ENCODE measurements at regions not wholly inside any gene's neighbourhood (a gene's known extent, or its start where the extent isn't known, plus 50 kb on each side); places are given as distances from the start of the nearest gene placed in this dataset.

GRCh38 chr2:190787743-190788235 is 92.8 kb upstream of the GLS start:
- TF ChIP-seq REST (IDR thresholded peaks at IDR 0.05; ENCODE audit: low read depth, low read length): no peak
- TF ChIP-seq RBBP5 (conservative IDR thresholded peaks at IDR 0.05): no peak
- TF ChIP-seq SIX5 (IDR thresholded peaks at IDR 0.05; ENCODE audit: low read depth, low read length, severe bottlenecking): no peak
- TF ChIP-seq EZH2 (IDR thresholded peaks at IDR 0.05; ENCODE audit: borderline replicate concordance, control insufficient read depth, low read depth, low read length): no peak
- no peak for TF ChIP-seq POLR2A (IDR thresholded peaks at IDR 0.05; ENCODE audit: low read depth, low read length)
- TF ChIP-seq CTCF (IDR thresholded peaks at IDR 0.05 in 2 of 3, conservative IDR thresholded peaks at IDR 0.05 in 1 of 3; ENCODE audit: control insufficient read depth in 2 of 3, extremely low read depth in 1 of 3, insufficient read depth in 1 of 3, low read depth in 3 of 3, low read length in 3 of 3): no peak
- TF ChIP-seq ZNF274 (IDR thresholded peaks at IDR 0.05; ENCODE audit: insufficient read depth, insufficient read length): no peak
- TF ChIP-seq CHD2 (IDR thresholded peaks at IDR 0.05; ENCODE audit: borderline replicate concordance, low read depth, low read length): no peak
- TF ChIP-seq HDAC6 (IDR thresholded peaks at IDR 0.05; ENCODE audit: unreplicated experiment): no peak
